HG03139 (cell line): ENCODE measurements at regions not wholly inside any gene's neighbourhood (a gene's known extent, or its start where the extent isn't known, plus 50 kb on each side); places are given as distances from the start of the nearest gene placed in this dataset.

Experiments
- ATAC-seq: cut with Tn5 transposase; IDR thresholded peaks from one replicate; pipeline ENCODE4 v1.9.1; 2021; ENCODE audit not compliant: unreplicated experiment

DNA sequence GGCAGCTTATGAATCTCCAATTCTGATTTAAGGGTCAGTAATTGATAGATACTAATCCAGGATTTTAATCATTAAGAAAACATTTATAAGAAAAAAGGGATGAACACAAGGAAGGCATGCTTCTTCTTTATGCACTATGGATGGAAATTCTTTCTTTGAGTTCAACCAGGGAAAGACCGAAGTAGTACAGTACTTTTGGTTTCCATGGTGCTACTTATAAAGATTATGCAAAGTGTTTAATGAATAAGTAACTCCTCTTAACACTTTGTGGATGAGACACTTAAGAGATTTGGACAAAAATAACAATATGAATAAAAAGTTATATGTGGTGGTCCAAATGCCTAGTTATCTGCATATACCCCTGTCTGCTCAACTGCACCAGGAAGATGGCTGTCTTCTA is 666.5 kb upstream of the FANCL start:
- no peak for ATAC-seq

DNA sequence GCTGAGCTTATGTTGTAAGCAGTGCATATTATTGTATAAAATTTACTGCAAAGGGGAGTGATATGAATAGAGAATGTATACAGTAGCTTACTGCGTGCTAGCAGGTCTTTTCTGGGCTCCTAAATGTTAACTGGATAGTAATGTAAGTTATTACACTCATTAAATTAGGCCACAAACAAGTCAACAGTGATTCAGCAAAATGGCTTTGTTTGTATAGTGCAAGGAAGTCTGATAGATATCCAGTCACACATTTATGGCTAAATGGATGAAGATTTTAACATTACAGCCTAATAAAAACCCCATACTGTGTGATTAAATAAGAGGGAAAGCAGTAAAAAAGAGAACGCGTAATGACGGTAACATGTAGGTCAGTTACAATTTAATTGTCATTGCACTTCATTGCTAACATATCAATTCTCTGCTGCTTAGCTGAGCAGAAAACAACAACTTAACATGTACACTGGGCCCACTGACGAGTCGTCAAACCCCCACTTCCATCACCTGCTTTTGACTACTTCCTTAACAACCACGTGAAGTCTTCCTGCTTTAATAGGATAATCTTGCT is 665.0 kb upstream of the FANCL start:
- no peak for ATAC-seq

DNA sequence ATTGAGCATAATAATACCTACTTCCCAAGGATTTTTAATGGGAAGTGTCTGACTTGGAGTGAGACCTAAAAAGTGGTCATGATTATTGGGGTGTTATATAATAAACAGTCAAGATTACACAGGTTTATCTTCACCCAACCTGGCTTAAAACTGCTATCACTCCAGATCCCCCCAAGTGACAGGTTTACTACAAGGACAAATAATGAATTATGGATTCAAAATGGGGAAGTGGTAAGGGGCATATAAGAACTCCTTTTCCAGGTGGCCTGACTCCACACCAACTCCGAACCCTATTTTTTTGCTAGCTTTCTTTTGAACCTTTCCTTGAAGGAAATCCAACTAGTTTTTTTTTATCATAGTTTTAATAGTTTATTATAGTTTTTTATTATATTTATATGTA is 663.0 kb upstream of the FANCL start:
- ATAC-seq: no peak

DNA sequence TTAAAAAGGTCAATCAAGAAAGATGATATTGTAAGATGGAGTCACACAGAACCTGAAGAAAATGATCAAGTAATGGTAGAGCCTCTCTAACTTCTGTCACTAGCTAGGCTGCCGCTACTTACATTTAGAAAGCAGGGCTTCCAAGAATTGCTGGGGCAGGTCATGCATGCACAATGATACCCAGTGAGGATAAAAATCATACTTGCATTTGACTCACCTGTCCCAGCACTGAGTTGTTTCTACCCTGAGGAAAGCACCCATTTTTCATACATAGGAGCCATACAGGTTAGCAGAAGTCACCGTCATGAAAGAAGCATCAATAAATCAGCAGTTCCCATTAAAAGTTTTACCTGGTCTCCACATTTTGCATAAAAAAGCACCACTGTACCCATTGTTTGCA is 662.3 kb upstream of the FANCL start:
- no peak for ATAC-seq

DNA sequence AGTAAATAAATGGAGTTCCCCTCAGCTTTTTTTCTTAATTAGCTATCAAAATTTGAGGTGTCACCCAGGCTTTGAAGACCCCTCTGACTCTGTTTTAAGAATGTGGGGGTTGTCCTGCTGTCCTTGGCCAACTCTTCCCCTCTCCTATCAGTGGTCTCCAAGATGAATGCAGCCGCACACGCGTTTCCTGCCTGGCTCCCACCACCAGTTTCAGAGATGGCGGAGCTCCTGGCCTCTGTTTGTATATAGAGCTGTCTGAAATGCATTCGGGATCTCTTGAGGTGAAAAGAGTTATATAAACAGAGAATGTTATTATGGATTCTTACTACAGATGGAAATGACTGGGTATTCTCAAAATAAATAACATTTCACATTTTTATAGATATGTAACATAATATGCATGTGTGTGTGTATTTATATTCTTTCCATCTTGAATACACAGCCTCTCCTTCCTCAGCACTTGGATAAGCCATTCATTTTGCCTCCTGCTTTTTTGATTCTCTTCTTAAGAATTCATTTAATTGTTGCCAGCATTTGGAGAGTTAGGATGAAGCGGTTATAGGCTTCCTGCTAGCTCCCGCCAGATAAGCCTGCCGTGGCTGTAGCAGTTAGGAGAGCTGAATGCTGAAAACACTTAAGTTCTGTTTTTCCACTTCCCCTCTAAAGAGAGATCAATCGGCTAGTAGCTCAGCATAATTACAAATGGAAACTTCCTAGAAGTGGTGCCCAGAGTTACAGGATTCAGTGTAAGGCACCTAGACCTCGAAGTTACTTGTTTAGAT is 659.3 kb upstream of the FANCL start:
- ATAC-seq: no peak

DNA sequence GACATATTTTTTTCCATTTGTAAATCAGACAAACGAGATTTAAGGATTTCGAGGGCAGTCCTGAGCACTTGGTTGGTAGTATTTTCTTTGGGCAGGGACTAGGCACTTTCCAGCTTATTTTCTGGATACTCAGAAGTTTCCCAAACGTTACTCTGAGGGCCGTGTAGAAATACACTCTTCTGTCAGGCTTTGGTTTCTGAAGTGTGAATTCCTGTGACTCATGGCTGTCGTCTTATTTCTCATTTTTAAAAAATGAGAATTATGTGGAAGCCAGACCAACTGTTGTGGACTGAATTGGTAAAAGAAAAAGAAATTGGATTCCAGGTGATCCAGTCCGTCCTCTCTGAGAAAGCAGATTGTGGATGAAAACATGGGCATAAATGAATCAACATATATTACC is 658.6 kb upstream of the FANCL start:
- no peak for ATAC-seq

DNA sequence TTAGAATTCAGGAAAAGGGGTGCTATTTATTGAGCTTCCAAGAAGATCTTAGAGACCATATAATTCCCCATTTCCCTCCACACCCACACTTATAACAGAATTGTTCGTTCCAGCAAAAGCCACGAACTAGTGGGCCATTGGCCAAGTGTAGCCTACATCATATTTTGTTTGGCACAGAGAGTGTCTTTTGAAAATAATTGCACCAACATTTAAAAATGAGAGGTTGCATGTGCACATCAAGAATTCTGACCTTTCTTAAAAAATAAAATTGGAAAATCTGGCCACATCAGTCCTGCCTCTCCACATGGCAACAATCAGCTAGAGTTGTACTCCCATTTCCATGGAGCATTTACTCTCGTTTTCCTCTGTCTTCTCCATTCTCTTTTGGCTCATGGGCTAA is 655.5 kb upstream of the FANCL start:
- no peak for ATAC-seq

DNA sequence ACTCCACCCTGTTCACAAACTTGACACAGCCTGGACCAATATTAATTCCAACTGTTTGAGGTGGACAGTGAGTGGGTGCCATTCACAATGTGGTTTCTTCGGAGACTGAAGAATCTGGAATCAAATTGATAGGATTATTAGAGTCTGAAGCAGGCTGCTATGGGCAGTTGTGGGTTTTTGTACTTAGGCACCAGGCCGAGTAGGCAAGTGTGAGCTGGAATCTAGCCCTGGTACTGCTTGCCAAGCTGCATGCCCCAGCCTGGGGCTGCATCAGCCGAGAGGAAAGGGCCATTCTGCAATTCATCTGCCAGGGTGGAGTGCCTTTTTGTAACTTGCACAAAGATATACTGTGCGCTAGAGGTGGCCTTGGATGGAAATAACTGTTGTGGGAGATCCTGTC is 654.7 kb upstream of the FANCL start:
- ATAC-seq: no peak

DNA sequence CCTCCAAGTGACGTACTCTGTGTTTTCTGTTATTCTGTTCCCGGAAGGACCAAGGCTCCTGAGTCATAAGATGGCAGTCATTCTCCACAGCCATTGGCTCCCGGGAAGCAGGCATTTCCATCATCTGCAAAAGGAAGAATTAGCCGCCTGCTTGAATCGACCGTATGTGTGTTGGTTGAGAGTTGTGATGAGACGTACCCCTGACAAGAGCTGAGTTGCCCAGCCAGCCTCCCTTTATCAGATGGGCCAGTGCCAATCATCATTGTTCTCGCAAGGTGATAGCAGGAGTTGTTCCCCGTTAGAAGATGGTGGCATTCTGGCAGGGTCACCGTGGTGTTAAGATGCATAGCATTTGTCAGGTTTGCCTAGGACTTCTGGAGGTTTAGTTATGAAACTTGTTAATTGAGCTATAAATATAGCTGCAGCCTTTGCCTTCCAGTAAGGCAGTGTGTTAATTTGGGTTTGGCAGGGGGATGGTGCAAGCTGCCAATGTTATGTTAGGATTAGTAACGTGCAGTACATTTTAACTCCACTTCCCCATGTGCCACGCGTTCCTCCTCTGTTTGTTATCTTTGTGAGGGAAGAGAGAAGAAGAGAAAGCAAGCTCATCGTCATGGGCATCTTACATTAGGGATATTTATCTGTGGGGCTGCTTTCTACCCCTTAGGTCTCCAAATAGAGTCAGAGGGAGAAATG is 652.7 kb upstream of the FANCL start:
- no peak for ATAC-seq

DNA sequence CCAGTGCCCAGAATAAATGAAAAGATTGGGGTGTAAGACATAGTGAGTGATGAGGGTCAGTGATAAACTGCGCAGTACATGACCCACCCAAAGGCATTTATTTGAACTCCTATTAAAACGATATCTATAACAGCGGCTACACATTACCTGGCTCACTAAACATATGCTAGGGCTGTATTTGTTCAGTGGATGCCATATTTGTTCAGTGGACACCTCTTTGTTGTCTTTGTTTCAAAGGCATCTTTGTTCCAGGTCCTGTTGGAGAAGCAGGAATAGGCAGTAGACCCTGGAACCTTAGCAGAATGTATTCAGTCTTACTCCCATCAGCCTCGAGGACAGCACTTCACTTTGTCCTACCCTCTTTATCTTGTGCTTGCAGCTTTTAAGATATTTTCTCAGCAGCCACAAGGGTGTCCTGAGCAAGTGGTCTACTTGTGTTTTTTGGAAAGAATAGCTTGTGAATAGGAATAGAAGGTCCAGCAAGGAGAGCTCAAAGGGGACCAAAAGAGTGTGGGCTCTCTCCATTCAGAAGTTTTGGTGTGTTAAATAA is 650.8 kb upstream of the FANCL start:
- ATAC-seq: no peak

DNA sequence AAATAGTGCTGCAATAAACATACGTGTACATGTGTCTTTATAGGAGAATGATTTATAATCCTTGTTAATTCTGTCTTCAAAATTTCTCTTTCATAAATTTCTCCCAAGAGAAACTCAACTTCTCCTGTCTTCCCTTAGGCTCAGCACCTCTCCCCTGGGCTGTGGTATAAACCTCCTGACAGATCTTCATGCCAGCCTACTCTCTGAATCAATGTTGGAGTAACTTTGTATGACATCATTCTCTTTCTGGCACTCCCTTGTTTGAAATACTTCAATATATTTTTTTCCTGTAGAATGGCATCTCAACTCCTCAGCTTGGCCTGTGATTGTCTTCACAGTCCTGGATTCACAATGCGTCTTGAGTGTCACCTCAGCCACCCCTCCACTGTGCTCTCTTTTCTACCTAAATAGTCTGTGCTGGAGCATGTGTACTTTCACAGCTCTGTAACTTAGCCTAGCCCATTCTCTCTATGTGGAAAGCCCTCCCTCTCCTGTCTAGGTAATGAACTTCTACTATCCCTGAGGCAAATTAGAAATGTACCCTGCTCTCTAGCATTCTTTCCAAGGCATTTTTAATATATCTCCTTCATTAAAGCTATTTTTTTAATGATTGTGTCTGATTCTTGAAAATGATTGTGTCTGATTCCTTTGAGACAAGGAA is 649.9 kb upstream of the FANCL start:
- ATAC-seq: no peak

DNA sequence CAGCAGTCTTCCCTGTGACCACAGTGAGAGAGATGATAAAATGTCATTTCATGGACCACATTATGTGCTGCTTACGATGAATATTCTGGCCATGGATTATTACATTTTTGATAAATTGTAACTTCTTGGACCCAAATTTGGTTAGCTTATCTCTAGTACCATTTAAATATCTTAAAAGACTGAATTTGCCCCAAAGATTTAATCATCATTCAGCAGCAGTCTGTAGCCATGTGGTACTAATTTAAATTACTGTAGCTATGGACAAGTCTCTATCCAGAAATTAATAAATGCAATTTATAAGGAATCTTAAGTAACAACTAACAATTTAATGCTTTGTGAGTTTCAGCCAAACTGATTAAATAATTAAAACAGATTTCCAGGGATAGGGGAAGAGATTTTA is 644.9 kb upstream of the FANCL start:
- no peak for ATAC-seq

DNA sequence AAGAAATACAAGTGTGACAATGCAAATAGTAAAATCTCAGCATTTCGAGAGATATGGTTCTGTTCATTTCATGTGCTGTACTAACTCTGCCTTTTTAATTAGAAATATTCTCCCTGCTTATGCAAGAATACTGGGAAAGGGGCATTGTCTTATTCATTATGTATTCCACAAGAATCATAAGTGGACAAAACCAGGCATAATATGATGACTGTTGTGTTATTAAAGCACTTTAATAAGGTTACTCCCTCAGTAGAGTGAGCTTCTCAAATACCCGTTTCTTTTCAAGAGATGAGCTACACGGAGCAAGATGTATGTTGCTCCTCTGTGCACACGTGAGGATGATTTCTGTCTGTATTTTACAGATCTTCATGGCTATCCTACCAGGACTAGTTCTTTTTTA is 638.7 kb upstream of the FANCL start:
- ATAC-seq: no peak

DNA sequence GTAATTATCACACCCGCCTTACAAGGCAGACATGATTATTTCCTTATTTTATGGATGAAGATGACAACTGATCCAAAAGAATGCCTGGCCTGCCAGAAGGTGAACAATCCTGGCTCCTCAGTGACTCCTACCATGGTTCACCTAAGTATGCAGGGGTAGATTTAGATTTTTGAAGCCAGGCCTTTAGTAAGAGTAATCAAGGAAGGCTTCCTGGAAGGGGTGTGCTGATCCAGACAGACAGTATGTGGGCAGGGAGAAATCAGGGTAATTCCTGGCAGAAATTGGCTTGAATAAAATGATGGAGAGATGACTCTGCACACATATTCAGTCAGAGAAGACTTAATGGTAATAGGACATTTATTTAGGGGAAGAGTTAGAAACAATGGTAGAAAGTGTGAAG is 637.7 kb upstream of the FANCL start:
- ATAC-seq: no peak

DNA sequence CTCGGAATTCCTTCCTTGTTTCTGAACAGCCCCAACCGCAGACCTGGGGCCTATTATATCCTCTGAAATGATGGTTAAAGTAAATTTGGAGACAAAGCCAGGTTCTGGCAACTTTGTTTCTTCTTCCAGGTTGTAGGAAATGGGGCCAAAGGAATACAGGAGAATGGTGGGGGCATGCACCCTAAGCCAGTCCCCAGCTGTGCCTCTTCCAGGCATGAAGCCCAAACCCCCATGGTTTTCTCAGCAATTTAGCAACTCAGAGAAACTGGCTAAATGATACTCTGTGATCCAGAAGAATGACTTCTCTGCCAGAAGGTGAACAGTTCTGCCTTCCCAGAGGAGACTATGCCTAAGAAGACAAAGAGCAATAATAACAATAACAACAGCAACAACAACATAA is 635.0 kb upstream of the FANCL start:
- ATAC-seq: no peak

DNA sequence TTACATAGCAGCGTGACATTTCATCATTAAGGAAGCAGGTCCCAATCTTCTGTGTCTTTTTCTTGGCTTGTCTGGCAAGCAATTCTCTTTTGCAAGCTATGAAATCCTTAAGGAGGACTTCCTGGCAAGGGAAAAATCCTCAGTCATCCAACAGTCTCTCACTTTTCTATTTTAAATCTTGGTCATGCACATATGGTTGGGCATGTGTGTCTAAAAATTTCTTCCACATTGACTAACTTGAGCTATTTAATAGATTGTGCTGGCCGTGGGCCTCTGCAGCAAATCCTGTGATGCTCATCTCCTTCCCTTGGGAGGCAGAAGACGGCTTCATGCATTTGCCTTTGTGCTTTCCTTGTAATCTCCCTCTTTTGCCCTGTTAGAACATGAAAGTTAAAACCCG is 634.3 kb upstream of the FANCL start:
- no peak for ATAC-seq

DNA sequence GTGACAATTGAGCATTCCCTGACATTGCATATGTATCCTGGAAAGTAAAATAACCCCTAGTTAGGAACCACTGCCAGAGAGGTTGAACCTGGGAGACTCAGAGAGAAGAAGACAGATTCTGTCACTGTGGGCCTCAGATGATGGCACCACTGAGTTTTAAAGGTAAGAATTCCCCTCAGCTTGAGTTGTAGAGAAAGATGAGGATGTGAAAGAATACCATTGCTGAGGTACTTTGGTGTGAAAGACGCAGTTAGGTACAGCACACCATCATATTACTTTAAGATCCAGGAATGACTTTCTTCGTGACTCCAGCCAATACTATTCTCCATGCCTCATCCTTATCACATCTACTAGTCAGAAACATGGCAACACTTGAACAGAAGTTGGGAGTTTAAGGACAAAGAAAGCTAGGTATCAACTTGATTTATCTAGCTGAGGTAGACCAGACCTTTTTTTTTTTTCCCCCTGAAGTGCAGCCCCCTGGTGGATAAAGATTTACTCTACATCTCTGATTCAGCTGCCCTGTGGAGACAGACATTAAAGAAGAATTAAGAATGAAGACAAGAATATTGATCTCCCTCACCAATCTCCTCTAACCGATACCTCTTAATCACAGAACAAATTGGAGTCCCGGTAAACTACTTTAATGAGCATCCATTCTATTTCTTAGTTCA is 630.5 kb upstream of the FANCL start:
- no peak for ATAC-seq

DNA sequence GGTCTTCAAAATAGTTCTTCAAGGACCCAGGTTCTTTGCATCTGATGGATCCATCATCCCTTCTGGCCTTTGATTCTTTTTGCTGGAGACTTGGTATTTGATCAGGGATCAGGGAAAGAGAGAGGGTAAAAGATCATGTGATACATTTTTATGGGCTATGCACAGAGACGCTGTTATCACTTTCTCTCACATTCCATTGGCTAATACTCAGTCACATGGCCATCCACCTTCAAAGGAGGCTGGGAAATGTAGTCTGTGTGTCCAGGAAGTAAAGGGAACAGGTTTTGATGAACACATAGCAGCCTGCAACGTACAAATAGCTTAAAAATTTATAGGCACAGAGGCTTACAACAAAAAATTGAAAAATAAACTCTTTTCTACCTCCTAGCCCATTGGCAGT is 629.6 kb upstream of the FANCL start:
- peak; percentile 65 for ATAC-seq

DNA sequence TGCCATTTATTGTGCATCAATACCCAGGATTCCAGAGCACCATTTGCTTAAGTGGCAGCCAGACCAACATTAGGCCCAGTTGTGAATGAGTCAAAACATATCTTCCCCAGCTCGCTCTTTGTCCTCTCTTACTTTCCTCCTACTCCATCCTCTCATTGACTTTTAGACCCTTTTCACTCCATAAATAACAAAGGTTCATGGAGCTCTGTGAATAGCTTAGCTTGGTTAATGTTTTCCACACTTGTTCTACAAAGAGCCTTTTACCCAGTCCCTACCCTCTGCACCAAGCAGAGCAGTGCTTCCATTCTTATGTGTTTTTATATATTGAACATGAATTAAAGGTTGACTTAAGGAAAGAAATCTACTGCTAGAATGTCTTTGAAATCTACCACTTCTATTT is 625.8 kb upstream of the FANCL start:
- ATAC-seq: no peak

DNA sequence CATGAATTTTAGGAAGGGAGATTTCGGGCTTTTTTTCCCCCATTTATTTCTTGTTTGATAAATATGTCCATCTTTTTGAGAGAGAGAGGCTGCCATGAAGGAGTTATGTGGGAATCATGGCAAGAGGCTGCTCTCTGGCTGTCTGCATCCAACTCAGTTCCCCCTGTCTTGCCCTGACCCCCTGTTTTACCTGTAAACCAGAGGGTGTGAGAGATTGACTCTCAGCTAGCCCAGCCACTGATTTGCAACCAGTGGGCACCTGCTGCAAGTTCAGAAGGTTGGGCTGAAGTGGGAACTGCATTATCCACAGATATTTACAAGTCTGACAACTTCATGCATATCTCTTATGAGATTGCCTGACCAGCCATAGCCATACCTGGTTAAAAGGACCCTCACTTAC is 625.4 kb upstream of the FANCL start:
- ATAC-seq: no peak

DNA sequence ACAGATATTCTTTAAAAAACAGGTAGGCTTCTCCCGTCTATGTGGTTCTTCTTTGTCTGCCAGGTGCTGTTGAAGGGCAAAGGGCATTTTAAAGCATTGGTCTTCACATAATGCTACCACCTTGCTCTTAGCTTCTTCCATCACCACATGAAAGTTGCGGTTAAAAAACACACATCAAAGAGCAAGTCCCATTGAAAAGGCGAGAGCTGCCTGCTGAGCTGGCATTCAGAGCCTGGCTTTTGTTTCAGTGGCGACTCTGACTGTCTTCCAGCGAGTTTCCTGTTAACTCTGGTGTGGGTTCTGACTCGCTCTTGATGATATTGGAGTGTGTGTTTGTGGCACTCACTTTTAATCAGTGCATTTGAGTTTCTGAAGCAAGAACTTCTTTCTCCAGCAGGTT is 624.9 kb upstream of the FANCL start:
- ATAC-seq: no peak
